ENCODE measurements at regions not wholly inside any gene's neighbourhood (a gene's known extent, or its start where the extent isn't known, plus 50 kb on each side); places are given as distances from the start of the nearest gene placed in this dataset.

DNA sequence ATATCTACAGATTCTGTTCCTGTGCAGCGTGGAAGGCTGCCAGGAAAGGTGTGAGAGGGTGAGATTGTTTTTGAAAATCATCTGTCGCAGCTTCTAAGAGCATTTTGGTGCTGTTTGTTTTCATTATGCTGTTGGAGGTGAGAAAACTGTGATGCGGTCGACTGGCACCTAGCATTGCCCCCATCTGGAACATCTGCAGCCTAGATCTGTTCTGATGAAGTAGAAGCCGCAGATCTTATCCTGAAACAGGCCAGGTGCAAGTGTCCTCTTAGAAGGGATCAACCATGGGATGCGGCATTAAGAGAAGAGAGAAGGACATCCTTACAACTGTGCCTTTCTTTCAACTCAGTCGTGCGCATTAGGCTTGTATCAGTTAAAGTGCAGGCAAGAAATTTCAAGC, 167.3 kb downstream of the CDH26 start:
- no peak for DNase-seq (ENCODE audit: low read depth in 4 of 4, low spot score in 1 of 4)

GRCh38 chr20:60126975-60127374, 168.8 kb downstream of the CDH26 start:
- DNase-seq (ENCODE audit: low read depth in 4 of 4, low spot score in 1 of 4) = no peak

- DNase-seq (ENCODE audit: low read depth in 4 of 4, low spot score in 1 of 4) = no peak
Observed at GRCh38 chr20:60131375-60131774, 173.2 kb downstream of the CDH26 start.

- no peak for DNase-seq (ENCODE audit: low read depth in 4 of 4, low spot score in 1 of 4)
Observed at GRCh38 chr20:60132162-60132826, 174.1 kb downstream of the CDH26 start.

DNA sequence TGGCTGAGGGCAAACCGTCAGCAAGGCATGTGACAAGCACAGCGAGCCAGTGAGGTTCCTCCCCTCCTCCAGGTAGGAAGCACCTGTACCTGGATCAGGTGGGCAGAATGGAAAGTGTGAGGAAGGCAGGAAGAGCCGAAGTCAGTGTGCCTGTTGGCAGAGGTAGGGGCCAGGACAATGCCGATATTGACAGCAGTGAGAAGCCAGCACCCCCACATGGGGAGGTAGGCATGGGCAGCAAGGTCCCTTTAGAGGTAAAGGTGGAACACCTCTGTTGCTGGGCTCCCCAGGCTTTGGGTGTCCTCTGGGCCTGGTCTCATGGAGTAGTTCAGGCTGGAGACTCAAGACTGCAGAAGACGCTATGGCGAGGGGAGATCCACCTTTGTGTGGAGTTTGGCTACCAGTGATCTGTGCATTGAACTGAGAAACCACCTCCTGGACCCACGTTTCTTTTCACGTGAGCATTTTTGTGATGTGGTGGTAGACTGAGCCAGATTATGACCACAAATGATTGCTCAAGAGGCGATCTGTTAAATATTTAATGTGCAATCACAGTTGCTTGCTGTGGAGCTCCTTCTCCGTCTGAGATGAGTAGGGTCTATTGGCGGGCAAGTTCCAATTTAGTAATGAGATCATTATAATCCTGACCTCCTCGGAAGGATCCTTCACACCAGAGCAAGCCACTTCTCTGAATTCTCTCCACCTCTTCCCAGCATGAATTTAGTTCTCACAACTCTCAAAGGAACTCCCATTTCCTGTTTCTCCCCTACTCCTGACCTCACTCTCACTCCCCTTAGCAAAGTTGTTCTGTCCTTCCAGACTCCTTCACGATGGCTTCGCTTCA, 174.8 kb downstream of the CDH26 start:
- no peak for DNase-seq (ENCODE audit: low read depth in 4 of 4, low spot score in 1 of 4)

GRCh38 chr20:60135276-60135675, 177.1 kb downstream of the CDH26 start:
- no peak for DNase-seq (ENCODE audit: low read depth in 4 of 4, low spot score in 1 of 4)

GRCh38 chr20:60136645-60137401, 178.6 kb downstream of the CDH26 start:
- no peak for DNase-seq (ENCODE audit: low read depth in 4 of 4, low spot score in 1 of 4)

- peak in 2 of 4 experiments; percentile 4 to 15 for DNase-seq (ENCODE audit: low read depth in 4 of 4, low spot score in 1 of 4)
Observed at GRCh38 chr20:60137657-60138245, 179.5 kb downstream of the CDH26 start.

- DNase-seq (ENCODE audit: low read depth in 4 of 4, low spot score in 1 of 4) = peak in 2 of 4 experiments; percentile 28 to 46
Observed at GRCh38 chr20:60138256-60139220, 180.3 kb downstream of the CDH26 start.

DNA sequence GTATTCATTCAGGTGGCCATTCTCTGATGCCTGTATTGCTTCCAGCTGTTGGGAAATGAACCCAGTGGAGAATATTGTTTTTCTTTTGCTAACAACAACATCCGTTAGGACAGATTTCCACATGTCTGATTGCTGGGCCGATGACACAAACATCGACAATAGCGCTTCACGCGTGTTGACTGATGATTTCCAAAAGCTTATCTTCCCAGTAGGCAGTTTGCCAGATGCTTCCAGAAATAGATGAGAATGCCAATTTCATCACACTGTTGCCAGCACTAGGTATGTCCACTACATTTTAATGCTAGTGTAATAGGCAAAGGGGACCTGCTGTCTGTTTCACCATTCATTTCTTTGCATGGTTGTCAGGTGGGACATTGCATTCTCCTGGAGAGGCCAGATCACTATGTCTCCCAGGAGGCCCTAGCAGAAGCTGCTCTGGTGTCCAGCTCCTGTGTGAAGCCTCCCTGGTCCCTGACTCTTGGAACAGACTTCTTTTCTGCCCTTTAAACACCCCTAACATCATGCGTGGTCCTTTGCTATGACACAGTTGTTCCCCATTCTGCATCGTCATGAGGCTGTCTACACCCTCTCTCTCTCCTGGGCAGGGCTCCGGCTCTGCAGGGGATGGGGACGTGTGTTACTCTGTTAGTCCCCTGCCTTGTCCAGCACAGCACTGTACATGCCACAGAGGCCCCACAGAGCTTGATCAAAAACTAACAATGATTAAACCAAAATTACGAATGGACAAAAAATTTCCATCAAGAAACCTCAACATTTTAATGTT, 181.6 kb downstream of the CDH26 start:
- no peak for DNase-seq (ENCODE audit: low read depth in 4 of 4, low spot score in 1 of 4)

GRCh38 chr20:60142587-60142986, 184.4 kb downstream of the CDH26 start:
- DNase-seq (ENCODE audit: low read depth in 4 of 4, low spot score in 1 of 4) = no peak

- DNase-seq (ENCODE audit: low read depth in 4 of 4, low spot score in 1 of 4) = no peak
Observed at GRCh38 chr20:60143261-60143842, 185.1 kb downstream of the CDH26 start.

DNA sequence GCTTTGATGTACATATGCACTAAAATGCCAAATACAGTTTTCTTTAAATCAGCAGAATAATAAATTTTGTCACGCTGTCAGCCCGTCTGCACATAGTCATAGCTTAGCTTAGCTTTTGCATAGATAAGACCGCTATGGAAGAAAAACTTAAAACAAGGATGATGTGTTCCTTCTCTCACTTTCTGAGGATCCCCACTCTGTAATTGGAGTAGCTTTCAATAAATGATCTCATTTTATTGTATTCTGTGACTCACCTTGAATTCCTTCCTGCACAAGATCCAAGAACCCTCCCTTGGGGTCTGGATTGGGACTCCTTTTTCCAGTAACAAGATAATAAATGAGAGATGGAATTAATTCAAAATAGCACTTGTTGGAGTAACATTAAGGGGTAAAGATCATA, 186.2 kb downstream of the CDH26 start:
- DNase-seq (ENCODE audit: low read depth in 4 of 4, low spot score in 1 of 4) = no peak

DNA sequence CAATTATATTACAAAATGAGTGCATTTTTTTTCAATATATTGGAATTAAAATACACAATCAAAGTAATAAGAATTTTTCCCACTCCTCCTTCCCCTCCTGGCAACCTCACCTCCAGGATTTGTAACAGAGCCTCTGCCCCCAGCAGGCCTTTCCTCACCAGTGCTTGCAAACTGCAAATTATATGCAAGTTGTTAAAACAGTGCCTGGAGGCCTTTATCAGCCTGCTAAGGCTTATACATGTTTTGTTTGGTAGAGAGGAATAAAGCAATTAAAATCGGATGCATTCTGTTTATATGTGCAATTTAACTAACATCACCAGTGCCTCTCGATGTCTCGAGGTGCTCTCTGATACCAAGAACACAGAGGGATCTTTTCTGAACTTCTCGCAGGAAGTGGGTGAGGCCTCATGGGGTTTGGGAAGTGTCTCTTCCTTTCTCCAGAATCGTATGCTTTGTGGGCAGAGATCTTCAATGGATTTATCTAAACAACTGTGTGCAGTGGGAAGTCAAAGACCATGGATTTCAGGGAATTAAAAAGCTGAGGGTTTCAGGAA, 186.8 kb downstream of the CDH26 start:
- no peak for DNase-seq (ENCODE audit: low read depth in 4 of 4, low spot score in 1 of 4)

DNA sequence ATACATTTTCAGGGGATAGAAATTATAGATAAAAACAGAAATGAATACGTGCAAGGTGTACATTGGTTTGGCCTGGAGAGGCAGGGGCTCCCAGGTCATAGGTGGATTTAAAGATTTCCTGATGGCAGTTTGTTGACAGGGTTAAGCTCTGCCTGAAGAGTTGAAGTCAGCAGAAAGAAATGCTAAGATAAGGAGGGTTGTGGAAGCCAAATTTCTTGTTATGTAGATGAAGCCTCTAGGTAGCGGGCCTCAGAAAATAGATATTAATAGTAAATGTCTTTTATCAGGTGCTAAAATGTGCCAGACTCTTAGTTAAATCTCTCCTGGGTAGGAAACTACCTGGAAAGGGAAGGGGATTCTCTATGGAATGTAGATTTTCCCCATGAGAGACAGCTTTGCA, 188.8 kb downstream of the CDH26 start:
- DNase-seq (ENCODE audit: low read depth in 4 of 4, low spot score in 1 of 4) = no peak

GRCh38 chr20:60148885-60149284, 190.7 kb downstream of the CDH26 start:
- DNase-seq (ENCODE audit: low read depth in 4 of 4, low spot score in 1 of 4) = no peak

DNA sequence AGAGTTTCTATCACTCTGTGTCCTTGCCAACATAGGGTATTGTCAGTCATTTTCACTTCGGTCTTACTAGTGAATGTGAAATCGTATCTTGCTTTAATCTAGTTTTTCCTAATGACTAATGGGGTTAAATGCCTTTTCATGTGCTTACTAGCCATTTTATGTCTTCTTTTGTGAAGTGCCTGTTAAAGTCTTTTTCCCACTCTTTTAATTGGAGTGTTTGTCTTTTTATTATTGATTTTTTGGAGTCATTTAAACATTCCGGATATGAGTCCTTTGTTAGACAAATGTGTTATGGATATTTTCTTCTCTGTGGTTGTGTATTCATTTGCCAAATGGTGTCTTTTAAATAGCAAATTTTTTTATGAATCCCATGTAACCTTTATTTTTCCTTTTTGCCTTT, 194.6 kb downstream of the CDH26 start:
- DNase-seq (ENCODE audit: low read depth in 4 of 4, low spot score in 1 of 4) = no peak

DNA sequence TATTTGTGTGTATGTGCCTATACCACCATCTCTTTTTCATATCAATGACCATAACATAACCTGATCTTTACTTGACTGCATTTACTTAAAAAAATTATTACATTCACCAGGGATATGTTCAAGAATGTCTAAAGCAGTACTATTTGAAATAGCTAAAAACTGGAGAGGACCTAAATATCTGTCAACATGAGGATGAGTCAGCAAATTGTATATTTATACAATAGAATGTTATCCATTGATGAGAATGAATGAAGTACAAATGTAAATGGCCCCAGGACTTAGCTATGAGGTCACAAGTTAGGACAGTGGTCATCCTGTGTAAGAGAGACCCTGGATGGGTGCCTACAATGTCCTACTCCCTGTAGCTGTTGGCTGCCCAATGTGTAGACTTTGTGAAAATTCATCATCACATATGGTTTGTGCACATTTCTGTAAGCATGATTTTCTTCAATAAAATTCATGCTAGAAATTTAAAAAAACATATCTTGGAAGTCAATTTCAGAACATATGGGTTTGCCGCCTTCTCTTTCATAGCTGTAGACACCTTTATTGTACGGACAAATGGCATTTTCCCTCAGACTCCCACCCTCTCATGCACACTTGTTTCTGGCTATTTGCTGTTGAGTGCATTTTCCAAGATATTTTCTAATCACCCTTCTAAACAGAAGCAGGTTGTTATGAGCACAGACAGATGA, 202.4 kb downstream of the CDH26 start:
- DNase-seq (ENCODE audit: low read depth in 4 of 4, low spot score in 1 of 4) = no peak
